HEK293T (cell line): ENCODE measurements at regions not wholly inside any gene's neighbourhood (a gene's known extent, or its start where the extent isn't known, plus 50 kb on each side); places are given as distances from the start of the nearest gene placed in this dataset.

Experiments used
- CTCF ChIA-PET: fragments of 350-600 bp; formaldehyde crosslinking; extraction: SDS; loops from one replicate; lab custom pipeline; 2021; ENCODE audit warnings: antibody characterized with exemption, inconsistent platforms; lab: Yijun Ruan, JAX
- POLR2A ChIA-PET: fragments of 350-600 bp; formaldehyde crosslinking; extraction: SDS; loops from one replicate; lab custom pipeline; 2020; ENCODE audit warnings: antibody characterized with exemption, inconsistent platforms; lab: Yijun Ruan, JAX
- DNase-seq: peaks from one replicate; pipeline ENCODE4 v3.0.0; 2012; ENCODE audit warnings: mixed read lengths; ENCODE audit errors: extremely low spot score
- ARNT ChIP-seq: fragments of 450-650 bp; IDR thresholded peaks from 2 replicates; pipeline ENCODE4 v1.6.1; 2017; ENCODE audit warnings: mild to moderate bottlenecking
- BHLHE40 ChIP-seq: fragments of 450-650 bp; IDR thresholded peaks from 2 replicates; pipeline ENCODE4 v1.6.1; 2016; ENCODE audit warnings: mild to moderate bottlenecking, moderate library complexity, borderline replicate concordance
- CTBP1 ChIP-seq: fragments of 450-650 bp; IDR thresholded peaks from 2 replicates; pipeline ENCODE4 v1.6.1; 2016; ENCODE audit warnings: borderline replicate concordance
- ELF4 ChIP-seq: fragments of 450-650 bp; IDR thresholded peaks from 2 replicates; pipeline ENCODE4 v1.6.1; 2017; ENCODE audit warnings: antibody characterized with exemption
- FOXA1 ChIP-seq: fragments of 450-650 bp; IDR thresholded peaks from 2 replicates; pipeline ENCODE4 v1.6.1; 2016; ENCODE audit warnings: mild to moderate bottlenecking
- FOXK2 ChIP-seq: fragments of 450-650 bp; IDR thresholded peaks from 2 replicates; pipeline ENCODE4 v1.6.1; 2016; ENCODE audit warnings: mild to moderate bottlenecking
- FOXM1 ChIP-seq: fragments of 450-650 bp; IDR thresholded peaks from 2 replicates; pipeline ENCODE4 v1.6.1; 2017; ENCODE audit warnings: mild to moderate bottlenecking, borderline replicate concordance
- HDGF ChIP-seq: fragments of 450-650 bp; IDR thresholded peaks from 2 replicates; pipeline ENCODE4 v1.6.1; 2017; ENCODE audit warnings: antibody characterized with exemption, borderline replicate concordance
- L3MBTL2 ChIP-seq: fragments of 450-650 bp; conservative IDR thresholded peaks from 2 replicates; pipeline ENCODE4 v1.6.1; 2016; ENCODE audit warnings: mild to moderate bottlenecking
- LEF1 ChIP-seq: fragments of 450-650 bp; IDR thresholded peaks from 2 replicates; pipeline ENCODE4 v1.6.1; 2017; ENCODE audit warnings: mild to moderate bottlenecking, borderline replicate concordance
- NFRKB ChIP-seq: fragments of 450-650 bp; IDR thresholded peaks from 2 replicates; pipeline ENCODE4 v1.6.1; 2016; ENCODE audit warnings: mild to moderate bottlenecking, moderate library complexity
- SP1 ChIP-seq: fragments of 450-650 bp; IDR thresholded peaks from 2 replicates; pipeline ENCODE4 v1.6.1; 2017
- SUZ12 ChIP-seq: fragments of 450-650 bp; IDR thresholded peaks from 2 replicates; pipeline ENCODE4 v1.6.1; 2016; ENCODE audit warnings: mild to moderate bottlenecking
- TARDBP ChIP-seq: fragments of 450-650 bp; IDR thresholded peaks from 2 replicates; pipeline ENCODE4 v1.6.1; 2016
- ZNF384 ChIP-seq: fragments of 450-650 bp; IDR thresholded peaks from 2 replicates; pipeline ENCODE4 v1.6.1; 2016
- TF ChIP-seq, protein P1 (sequence below): fragments of 450-650 bp; IDR thresholded peaks from 2 replicates; pipeline ENCODE4 v1.6.1; 2016

DNA sequence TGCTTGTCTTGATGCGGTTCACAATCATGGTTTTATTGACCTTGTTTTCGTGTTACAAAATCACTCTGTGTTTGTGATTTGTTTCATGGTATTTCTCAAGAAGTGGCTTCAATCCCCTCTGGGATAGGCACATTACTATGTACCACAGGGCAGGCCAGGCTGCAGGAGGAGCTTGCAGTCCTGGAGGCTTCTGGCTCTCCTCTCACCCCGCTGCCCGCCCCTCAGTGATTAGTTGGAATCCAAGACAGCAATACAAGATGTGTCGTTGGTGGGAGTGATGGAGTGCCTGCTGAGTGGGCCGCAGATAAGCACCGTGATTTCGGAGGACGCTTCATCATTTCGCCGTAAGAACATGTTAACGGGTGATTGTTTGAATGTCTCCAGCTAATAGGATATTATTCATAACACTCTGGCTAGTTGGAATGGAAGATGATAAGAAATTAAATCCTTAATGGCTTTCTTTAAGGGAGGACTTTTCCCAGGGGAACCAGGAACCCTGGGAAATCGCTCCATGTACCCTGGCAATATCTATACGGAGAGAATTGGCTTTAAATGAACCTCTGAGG, 384.4 kb downstream of the MIAT start:
- ChIA-PET CTCF (no interaction called here), POLR2A (no interaction called here)
- no peak for DNase-seq
- TF ChIP-seq FOXA1 (no peak), FOXK2 (no peak), HDGF (no peak), ELF4 (no peak), TARDBP (no peak)

DNA sequence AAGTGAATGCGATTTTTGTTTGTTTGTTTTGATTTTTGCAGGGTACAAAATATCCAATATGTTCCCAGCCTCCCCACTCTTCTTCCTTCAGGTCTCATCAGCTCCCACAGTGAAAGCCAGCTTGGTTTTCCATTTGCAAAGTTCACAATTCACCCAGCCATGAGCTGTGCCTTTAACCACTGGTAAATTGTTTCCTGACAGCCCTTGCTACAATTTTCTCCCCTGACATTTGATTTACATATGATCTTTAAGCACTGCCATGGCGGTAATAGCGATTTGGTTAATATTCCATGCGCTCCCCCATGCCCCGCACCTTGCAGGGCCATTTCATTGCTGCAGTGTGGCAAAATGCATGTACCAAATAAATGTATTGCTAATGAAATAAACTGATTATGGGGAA, 385.9 kb downstream of the MIAT start:
- ChIA-PET CTCF (no interaction called here), POLR2A (no interaction called here)
- DNase-seq: no peak
- TF ChIP-seq ZNF384: no peak
- TF ChIP-seq ELF4: no peak
- TF ChIP-seq SP1: no peak
- no peak for TF ChIP-seq SUZ12
- no peak for TF ChIP-seq BHLHE40

DNA sequence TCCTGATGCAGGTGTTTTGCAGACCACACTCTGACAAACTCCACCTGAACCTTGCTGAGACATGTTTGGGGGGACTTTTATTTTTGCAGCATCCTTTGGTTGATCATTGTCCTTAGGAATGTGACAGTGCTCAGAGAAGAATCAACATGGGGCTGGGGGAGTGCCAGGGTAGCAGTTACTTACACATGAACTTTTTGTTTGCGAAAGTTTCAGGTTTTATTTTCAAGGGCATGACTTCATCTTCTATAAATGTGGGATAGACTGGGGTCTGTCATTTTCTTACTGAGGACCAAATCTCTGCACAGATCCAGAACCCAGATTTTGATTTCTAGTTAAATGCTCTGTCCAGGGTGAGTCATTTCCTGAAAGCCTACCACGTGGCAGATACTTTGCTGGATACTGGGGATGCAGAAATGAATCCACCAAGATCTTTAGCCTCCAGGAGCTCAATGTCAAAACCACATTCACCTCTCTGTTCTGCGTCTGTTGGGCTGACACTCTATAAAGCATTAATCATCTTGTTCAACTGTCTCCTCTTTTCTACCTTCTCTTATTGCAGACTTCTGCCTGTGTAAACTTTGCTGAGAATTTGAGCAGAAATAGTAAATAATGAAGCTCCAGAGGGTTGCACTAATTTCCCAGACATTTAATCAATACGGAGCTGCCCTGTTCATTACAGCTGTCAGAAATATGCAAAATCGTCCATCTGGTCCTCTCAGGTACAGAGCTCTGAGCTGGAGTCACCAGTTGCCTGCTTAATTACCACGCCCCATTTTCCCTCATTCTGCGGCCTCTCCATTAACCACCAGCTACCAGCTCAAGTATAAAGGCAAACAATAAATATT, 387.9 kb downstream of the MIAT start:
- ChIA-PET CTCF (no interaction called here), POLR2A (no interaction called here)
- TF ChIP-seq FOXA1 (no peak), TARDBP (no peak), FOXM1 (no peak), ZNF384 (no peak), BHLHE40 (no peak), ELF4 (no peak), L3MBTL2 (no peak), NFRKB (no peak)
- no peak for DNase-seq

DNA sequence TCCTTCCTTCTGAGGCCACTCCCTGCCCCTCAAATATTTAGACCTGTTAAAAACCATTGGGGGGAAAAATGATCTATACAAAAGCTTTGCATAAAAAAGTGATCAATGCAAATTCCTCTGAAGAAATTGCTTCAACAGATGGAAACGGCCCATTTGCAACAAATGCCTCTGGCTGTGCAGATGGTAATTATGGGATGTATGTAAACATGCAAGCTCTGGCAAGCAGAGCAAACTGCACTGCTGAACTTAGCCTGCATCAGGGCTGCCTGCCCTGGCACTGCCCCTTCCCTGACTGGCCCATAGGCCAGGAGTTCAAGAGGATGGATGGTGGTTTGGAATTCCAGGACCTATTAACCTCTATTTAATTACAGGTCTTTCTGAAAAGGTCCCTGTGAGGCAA, 388.7 kb downstream of the MIAT start:
- no peak for DNase-seq
- TF ChIP-seq NFRKB: no peak
- no peak for TF ChIP-seq L3MBTL2
- TF ChIP-seq FOXK2: no peak
- TF ChIP-seq ZNF384: no peak
- no peak for TF ChIP-seq FOXA1
- TF ChIP-seq CTBP1: no peak
- no peak for TF ChIP-seq ELF4
- TF ChIP-seq ARNT: no peak
- no peak for TF ChIP-seq HDGF
- TF ChIP-seq BHLHE40: no peak
- ChIA-PET CTCF (no interaction called here), POLR2A (no interaction called here)

DNA sequence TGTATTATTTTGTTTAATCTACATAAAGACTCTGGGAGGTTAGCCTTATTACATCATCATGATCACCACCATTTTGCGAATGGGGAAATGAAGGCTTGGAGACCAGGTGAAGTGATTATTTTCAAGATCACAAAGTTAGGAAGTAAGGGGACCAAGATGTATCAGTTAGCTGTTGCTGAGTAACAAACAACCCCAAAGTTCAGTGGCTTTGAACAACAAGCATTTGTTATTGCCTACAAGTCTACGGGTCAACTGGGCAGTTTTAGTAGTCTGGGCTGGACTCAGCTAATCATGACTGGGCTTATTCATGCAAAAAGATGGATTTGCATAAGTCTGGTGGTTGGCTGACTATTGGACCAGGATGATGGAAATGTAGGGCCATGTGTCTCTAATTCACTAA, 389.2 kb downstream of the MIAT start:
- DNase-seq: no peak
- ChIA-PET CTCF (no interaction called here), POLR2A (no interaction called here)
- TF ChIP-seq SP1 (no peak), BHLHE40 (no peak), NFRKB (no peak), CTBP1 (no peak), ARNT (no peak), HDGF (no peak), FOXK2 (no peak), TARDBP (no peak), ZNF384 (no peak), FOXA1 (no peak), ELF4 (no peak), LEF1 (no peak), L3MBTL2 (no peak), SUZ12 (no peak), FOXM1 (no peak)
- TF ChIP-seq, protein P1, sequence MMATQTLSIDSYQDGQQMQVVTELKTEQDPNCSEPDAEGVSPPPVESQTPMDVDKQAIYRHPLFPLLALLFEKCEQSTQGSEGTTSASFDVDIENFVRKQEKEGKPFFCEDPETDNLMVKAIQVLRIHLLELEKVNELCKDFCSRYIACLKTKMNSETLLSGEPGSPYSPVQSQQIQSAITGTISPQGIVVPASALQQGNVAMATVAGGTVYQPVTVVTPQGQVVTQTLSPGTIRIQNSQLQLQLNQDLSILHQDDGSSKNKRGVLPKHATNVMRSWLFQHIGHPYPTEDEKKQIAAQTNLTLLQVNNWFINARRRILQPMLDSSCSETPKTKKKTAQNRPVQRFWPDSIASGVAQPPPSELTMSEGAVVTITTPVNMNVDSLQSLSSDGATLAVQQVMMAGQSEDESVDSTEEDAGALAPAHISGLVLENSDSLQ: no peak

DNA sequence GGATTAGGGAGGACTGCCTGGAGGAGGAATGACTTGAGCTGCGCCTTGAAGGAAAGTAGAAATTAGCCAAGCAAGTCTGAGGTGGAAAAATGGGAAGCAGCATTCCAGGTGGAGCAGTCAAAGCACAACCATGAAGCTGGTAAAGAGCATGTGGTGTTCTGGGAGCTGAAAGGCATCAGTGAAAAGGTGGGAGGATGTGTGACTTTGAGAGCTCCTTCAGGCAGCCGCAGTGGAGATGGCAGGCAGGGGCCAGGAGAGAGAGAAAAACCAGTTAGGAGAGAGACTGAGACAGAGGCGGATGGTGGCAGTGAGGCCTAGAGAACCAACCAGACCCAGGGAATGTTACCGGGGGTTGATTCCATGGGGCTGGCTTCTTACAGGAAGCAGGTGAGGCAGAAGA, 393.4 kb downstream of the MIAT start:
- no peak for TF ChIP-seq SP1
- TF ChIP-seq FOXA1: no peak
- TF ChIP-seq SUZ12: no peak
- TF ChIP-seq CTBP1: no peak
- no peak for TF ChIP-seq LEF1
- TF ChIP-seq FOXM1: no peak
- no peak for TF ChIP-seq FOXK2
- TF ChIP-seq TARDBP: no peak
- no peak for TF ChIP-seq BHLHE40
- TF ChIP-seq HDGF: no peak
- TF ChIP-seq, protein P1: no peak
- no peak for TF ChIP-seq L3MBTL2
- POLR2A ChIA-PET: no interaction called here
- no peak for DNase-seq
- CTCF ChIA-PET: no interaction called here

DNA sequence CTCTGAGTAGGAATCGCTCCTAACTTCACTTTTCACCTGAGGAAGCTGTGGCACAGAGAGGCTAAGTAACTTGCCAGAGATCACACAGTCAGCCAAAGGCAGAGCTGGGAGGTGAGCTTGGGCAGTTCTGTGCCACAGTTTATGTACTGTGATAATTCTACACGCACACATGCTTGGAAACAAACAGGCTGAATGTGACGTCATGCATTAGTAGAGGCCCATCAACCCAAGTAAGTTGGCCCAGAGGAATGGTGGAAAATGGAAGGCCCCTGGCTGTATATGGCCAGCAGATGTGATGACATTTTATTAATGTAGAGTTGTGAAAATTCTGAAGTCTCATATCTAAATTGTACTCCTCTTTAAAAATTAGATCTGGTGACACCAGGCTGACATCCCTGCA, 394.0 kb downstream of the MIAT start:
- DNase-seq: no peak
- ChIA-PET POLR2A (no interaction called here), CTCF (no interaction called here)
- TF ChIP-seq LEF1 (no peak), ELF4 (no peak), BHLHE40 (no peak), SUZ12 (no peak), FOXM1 (no peak), TARDBP (no peak), L3MBTL2 (no peak), SP1 (no peak), ZNF384 (no peak), FOXA1 (no peak), HDGF (no peak), ARNT (no peak), FOXK2 (no peak), CTBP1 (no peak), NFRKB (no peak)
- TF ChIP-seq, protein P1: no peak
